GM19324 (cell line): ENCODE measurements at regions not wholly inside any gene's neighbourhood (a gene's known extent, or its start where the extent isn't known, plus 50 kb on each side); places are given as distances from the start of the nearest gene placed in this dataset.
"Not testable (repeated sequence)": the region's sequence is repeated elsewhere in the genome, so short reads cannot be mapped to it uniquely, and the experiment has no call there.

Experiments used
- ATAC-seq: cut with Tn5 transposase; IDR thresholded peaks from one replicate; pipeline ENCODE4 v1.9.1; 2021; ENCODE audit warnings: mild to moderate bottlenecking, moderate library complexity; ENCODE audit not compliant: unreplicated experiment, low FRiP score

- ATAC-seq: no peak
Observed at GRCh38 chr1:38787041-38787440, 72.5 kb downstream of the RRAGC start.

- no peak for ATAC-seq
Observed at GRCh38 chr1:38786040-38786436, 73.5 kb downstream of the RRAGC start.

GRCh38 chr1:38785285-38786039 is 74.1 kb downstream of the RRAGC start:
- ATAC-seq: no peak

- no peak for ATAC-seq
Observed at GRCh38 chr1:38784452-38785284, 74.9 kb downstream of the RRAGC start.

DNA sequence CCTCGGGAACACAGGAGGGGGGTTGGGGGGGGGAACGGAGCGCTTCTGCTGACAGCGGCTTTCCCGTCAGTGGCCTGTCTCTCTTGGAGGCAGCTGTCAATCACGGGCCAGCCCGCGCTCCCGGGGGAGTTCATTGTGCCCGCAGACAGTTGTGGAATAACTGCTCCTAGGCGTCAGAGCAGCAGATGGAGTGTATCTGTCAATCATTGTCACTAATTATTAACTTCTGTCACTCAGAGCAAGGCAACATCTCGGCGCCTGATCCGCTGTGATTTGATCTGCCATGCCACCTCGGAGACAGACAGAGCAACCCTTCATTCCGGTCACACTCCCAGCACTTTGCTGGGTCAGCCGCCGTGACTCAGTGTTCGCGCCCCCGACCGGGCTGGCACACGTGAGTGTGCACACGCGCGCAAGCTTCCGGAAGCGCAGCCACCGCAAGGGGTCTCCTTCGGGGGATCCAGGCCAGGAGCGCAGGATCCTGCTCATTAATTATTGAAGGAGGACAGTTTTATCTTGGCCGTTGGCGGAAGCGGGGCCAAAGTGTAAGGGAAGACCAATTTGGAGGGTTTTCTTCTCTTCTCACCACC is 75.8 kb downstream of the RRAGC start:
- ATAC-seq: no peak

DNA sequence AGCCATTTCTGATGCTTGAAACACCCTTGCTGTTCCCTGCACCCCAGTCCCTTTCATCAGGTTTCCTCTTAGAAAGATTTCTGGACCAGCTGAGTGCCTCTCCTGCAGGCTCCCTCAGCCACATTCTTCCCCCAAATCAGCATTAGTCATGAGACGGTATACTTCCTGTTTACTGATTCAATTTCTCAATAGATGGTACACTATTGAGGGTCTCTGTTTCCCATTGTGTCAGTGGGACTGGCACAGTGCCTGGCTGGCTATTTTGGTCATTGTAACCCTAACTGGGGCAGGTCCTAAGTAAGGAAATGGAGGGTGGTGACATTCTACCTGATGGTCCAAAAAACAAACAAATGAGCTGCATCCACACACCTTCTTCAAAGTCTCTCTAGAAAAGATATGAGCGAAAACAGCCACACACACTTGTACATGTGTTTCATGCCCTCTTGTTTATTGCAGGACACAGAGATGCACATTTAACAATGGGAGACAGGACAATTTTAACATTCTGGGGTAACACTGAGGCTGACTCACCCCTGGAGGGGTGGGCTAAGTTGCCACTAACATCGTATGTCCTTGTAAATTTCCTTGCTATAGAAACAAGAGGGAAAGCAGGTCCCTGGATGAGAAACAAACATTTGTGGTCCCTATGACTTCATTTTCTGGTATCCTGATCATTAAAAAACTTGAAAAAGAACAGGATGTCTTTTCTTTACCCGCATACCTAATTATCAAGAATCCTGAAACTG is 77.5 kb downstream of the RRAGC start:
- no peak for ATAC-seq

DNA sequence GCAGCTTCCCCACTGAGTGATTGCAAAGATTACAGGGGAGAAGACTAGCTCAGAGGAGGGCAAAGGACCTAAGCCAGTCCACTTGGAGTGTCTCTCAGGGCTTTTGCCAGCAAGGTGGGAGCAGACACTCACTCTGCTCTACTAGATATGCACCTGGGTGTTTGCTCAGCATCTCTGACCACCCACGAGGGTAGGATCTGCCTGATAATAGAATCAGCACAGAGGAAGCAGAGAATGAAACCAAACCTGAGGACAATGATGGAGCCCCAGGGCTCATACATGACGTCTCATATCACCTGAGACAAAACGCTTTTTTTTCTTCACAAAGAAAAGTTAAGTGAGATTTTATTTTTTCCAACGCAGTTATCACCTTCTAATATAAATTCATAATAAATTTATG is 79.4 kb downstream of the RRAGC start:
- no peak for ATAC-seq

DNA sequence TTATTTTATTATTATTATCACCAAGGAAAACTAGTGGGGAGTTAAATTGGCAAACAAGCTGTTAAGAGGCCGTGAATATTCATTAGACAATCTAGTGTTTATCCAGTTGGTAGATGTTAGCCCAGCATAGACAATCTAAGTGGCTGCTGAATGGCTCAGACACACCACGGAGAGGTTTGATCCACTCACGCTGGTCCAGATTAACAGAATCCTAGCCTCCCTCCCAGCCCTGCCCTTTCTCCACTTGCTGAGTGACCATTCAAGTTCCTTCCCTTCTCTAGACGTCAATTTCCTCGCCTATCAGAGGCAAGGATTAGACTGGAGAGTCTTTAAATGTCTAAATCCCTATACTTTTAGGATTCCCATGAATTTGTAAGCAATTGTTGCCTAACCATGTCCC is 80.1 kb downstream of the RRAGC start:
- no peak for ATAC-seq

DNA sequence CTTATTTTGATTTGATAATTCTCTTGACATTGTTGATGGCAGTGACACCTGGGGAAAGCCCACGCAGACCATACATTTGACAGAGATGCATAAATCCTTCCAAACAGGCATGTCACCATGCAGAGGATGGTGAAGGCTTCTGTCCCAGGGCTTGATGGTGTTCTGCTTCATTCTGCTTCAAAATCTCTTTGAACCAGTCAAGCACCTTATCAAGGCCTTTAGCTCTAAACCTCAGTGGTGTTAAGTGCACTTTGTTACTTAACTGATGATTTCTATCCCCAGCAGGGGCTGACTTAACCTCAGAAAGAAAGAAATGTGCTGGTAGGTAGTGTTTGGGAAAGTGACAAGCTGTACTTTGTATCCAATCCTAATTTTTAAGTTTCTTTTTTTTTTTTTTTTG is 81.1 kb downstream of the RRAGC start:
- ATAC-seq: no peak

DNA sequence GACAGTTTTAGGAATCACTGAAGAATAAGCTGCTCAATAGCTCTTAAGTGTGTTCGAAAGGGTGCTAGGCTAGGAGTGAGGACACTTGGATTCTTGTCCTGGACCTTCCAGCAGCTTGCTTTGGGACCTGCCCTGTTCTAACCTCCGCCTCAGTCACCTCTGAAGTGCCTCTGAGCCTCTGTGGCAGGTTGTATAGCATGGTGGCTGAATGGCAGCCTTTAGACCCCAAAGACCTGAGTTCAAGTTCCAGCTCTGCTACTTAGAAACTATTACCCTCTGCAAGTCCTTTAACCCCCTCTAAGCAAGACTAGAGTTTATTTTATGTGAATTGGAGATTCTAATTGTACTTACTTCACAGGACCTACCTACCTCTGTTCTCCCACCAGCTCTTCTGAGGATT is 81.5 kb downstream of the RRAGC start:
- ATAC-seq: no peak

DNA sequence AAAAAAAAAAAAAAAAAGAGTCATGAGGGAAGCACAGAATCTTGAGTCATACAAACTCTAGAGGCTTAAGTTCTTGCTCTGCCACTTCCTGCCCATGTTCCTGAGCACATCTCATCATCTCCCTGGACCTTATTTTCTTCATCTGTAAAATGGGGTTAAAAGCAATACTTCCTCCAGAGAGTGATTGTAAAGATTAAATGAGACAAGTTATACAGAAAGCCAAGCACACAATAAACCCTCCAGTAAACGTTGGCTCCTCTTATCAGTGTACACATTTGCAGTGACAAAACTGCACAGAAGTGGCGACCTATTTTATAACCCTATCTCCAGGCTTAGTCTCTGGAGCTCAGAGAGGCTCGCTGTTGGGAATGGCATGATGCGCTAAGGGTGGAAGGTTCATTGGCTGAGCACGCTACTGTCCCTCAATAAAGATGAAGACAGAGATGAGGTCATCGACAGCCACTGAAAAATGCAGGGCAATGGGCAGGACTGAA is 82.1 kb downstream of the RRAGC start:
- no peak for ATAC-seq

DNA sequence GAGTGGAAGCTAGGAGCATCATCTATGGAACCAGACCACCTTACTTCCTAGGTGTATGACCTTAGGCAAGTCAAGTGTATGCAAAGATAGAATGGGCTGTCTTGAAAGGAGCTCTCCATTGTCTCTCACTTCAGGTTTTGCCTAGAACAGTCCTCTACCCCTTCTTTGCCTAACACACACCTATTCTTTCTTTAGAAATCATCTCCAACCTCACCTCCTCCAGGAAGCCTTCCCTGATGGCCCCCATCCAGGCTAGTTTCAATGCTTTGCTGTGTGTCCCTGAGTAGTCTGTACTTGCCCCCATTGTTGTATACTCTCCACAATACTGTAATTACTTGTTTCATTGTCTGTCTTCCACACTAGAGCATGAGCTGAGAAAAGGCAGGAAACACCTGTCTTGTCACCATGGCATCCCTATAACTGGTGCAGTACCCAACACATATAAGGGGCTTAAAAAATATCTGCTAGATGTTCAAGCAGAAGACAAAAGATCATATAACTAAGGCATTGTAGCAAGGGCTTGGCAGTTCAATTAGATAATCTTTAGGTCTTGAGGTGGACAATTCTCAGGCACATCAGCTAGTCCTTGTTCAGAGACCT is 83.0 kb downstream of the RRAGC start:
- no peak for ATAC-seq

DNA sequence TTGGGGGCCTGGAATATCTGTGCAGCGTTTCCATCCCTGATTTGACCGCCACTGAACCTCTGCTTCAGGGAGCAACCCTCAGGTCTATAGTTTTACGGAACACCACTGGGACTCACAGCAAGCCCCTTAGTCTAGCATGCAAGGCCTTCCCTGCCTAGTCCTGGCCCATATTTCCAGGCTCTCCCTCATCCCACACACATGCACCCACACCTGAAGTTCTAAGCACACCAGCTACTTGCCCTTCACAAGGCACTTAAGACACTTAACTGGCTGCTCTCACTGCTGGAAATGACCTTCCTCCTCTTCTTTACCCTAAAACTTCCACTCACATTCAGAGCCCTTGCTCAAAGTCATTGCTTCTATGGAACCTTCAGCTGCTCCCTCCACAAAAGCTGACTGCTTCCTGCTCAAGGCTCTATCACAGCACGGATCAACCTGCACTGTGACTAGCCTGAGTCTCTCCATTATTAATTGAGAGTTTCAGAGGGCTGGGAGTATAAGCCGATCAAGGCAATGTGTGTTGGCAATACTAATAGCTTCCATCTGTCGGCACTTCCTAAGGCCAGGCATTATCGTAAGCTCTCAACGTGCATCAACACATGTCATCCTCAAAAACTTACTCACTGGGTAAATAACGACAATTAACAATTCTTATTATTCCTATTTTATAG is 84.3 kb downstream of the RRAGC start:
- ATAC-seq: no peak

- ATAC-seq: no peak
Observed at GRCh38 chr1:38773483-38773882, 86.1 kb downstream of the RRAGC start.

DNA sequence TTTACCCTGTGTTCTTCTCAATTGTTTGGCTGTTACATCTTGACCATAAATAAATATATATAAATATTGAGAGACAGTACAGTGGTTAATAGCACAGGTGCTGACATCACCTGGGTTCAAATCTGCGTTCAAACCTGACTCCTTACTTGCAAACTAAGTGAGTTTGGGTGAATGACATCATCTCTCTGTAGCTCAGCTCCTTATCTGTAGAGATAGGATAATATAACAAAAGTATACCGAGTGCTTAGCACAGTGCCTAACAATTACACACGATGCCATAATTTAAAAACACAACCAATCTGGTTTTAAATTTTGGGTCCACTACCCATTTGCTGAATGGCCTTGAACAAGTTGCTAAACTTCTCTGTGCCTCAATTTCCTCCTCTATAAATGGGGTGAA is 86.6 kb downstream of the RRAGC start:
- no peak for ATAC-seq

GRCh38 chr1:38772026-38772425 is 87.5 kb downstream of the RRAGC start:
- no peak for ATAC-seq

- ATAC-seq: not testable (repeated sequence)
Observed at GRCh38 chr1:38770516-38771173, 88.9 kb downstream of the RRAGC start.

GRCh38 chr1:38766125-38766524 is 93.4 kb downstream of the RRAGC start:
- no peak for ATAC-seq

DNA sequence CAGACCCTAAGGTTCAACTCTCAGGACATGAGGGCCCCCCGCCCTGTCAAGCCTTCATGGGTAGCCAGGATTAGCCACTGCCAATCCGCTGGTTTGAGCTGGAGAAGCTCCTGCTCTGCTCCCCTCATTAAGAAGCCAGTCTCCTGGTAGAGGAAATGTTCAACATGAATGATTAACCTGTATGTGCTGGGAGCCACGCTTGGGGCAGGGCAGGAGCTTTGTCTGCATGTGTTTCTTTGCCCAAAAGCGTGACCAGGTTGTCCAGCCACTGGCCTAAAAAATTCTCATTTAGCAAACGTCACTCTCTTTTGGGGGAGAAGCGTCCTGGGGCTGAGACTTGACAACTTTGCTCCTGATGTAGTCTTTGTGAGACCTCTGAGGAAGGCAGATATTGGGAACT is 96.5 kb downstream of the RRAGC start:
- no peak for ATAC-seq
